IMR-90 (cell line): ENCODE measurements at regions not wholly inside any gene's neighbourhood (a gene's known extent, or its start where the extent isn't known, plus 50 kb on each side); places are given as distances from the start of the nearest gene placed in this dataset.

Source experiments
- ATAC-seq: fragments of 200-7000 bp; cut with Tn5 transposase; 2 replicates; pipeline ENCODE4 v1.9.1; 2020; ENCODE audit warnings: low read depth, mild to moderate bottlenecking, moderate library complexity
- BruUV-seq: library from RNA; stranded (reverse); fragments of 400-500 nt; replicated peaks from 2 replicates; lab custom pipeline; 2021; lab: Mats Ljungman, UMichigan
- CTCF ChIA-PET: fragments of 300-600 bp; formaldehyde crosslinking; extraction: SDS; loops from one replicate; lab custom pipeline; 2021; ENCODE audit warnings: antibody characterized with exemption; lab: Yijun Ruan, JAX
- POLR2A ChIA-PET: fragments of 300-600 bp; sonication (Branson Sonifier 250); formaldehyde crosslinking; loops from one replicate; lab custom pipeline; 2022; ENCODE audit warnings: antibody characterized with exemption; ENCODE audit not compliant: unreplicated experiment; lab: Charles Lee
- DNase-seq: peaks from one replicate; pipeline ENCODE4 v3.0.0; 2013
- H2AFZ ChIP-seq: replicated peaks from 2 replicates; pipeline ENCODE3; 2013; ENCODE audit warnings: low read length, mild to moderate bottlenecking; ENCODE audit not compliant: poor library complexity
- H2AK5ac ChIP-seq: 2 replicates; pipeline ENCODE4 v1.6.1; 2013; ENCODE audit warnings: low read depth, low read length, inconsistent platforms
- H2AK9ac ChIP-seq: replicated peaks from 2 replicates; pipeline ENCODE3; 2013; ENCODE audit warnings: mild to moderate bottlenecking, low read depth, low read length, moderate library complexity; ENCODE audit not compliant: poor library complexity
- H2BK120ac ChIP-seq: 2 replicates; pipeline ENCODE4 v1.6.1; 2013; ENCODE audit warnings: low read depth, low read length, inconsistent platforms
- H2BK15ac ChIP-seq: 3 replicates; pipeline ENCODE4 v1.6.1; 2013; ENCODE audit warnings: low read depth, low read length, inconsistent platforms
- H2BK20ac ChIP-seq: 2 replicates; pipeline ENCODE4 v1.6.1; 2013; ENCODE audit warnings: low read depth, mild to moderate bottlenecking, inconsistent platforms, low read length, moderate library complexity
- H2BK5ac ChIP-seq: 2 replicates; pipeline ENCODE4 v1.6.1; 2013; ENCODE audit warnings: mild to moderate bottlenecking, low read depth, low read length, inconsistent platforms; ENCODE audit not compliant: poor library complexity, severe bottlenecking
- H3K14ac ChIP-seq: replicated peaks from 2 replicates; pipeline ENCODE4 v1.6.1; 2013; ENCODE audit warnings: low read depth, low read length, inconsistent platforms
- H3K18ac ChIP-seq: 2 replicates; pipeline ENCODE4 v1.6.1; 2013; ENCODE audit warnings: low read depth, low read length, control low read depth
- H3K23ac ChIP-seq: 2 replicates; pipeline ENCODE4 v1.6.1; 2013; ENCODE audit warnings: low read depth, low read length, inconsistent platforms
- H3K27ac ChIP-seq: 2 replicates; pipeline ENCODE4 v1.5.1; 2013; ENCODE audit warnings: mild to moderate bottlenecking, control low read depth, low read length; ENCODE audit not compliant: insufficient read depth
- H3K27me3 ChIP-seq: 2 replicates; pipeline ENCODE4 v1.6.1; 2013; ENCODE audit warnings: low read length; ENCODE audit not compliant: control insufficient read depth, insufficient read depth
- H3K36me3 ChIP-seq: 2 replicates; pipeline ENCODE4 v1.6.1; 2013; ENCODE audit warnings: low read length, mixed read lengths; ENCODE audit not compliant: control insufficient read depth, insufficient read depth
- H3K4ac ChIP-seq: 2 replicates; pipeline ENCODE4 v1.6.1; 2013; ENCODE audit warnings: low read depth, low read length, inconsistent platforms
- H3K4me1 ChIP-seq: 2 replicates; pipeline ENCODE4 v1.6.1; 2013; ENCODE audit warnings: low read length, mixed read lengths; ENCODE audit not compliant: control insufficient read depth, insufficient read depth
- H3K4me2 ChIP-seq: 2 replicates; pipeline ENCODE4 v1.6.1; 2013; ENCODE audit warnings: low read depth, mild to moderate bottlenecking, control low read depth, low read length, moderate library complexity
- H3K4me3 ChIP-seq: 2 replicates; pipeline ENCODE4 v1.5.1; 2013; ENCODE audit warnings: low read depth, mild to moderate bottlenecking, control low read depth, low read length, moderate library complexity; ENCODE audit not compliant: insufficient read depth
- H3K56ac ChIP-seq: 2 replicates; pipeline ENCODE4 v1.6.1; 2013; ENCODE audit warnings: low read length, inconsistent platforms; ENCODE audit not compliant: insufficient read depth; ENCODE audit errors: extremely low read depth
- H3K79me1 ChIP-seq, 2 experiments: 2 replicates each; pipeline ENCODE4 v1.6.1; 2013; ENCODE audit warnings: low read length in 2 of 2, inconsistent platforms in 1 of 2, low read depth in 1 of 2
- H3K9ac ChIP-seq: 2 replicates; pipeline ENCODE4 v1.6.1; 2013; ENCODE audit warnings: low read depth, low read length, control low read depth
- H3K9me1 ChIP-seq: 2 replicates; pipeline ENCODE4 v1.6.1; 2013; ENCODE audit warnings: low read length, inconsistent platforms; ENCODE audit not compliant: insufficient read depth
- H3K9me3 ChIP-seq: 2 replicates; pipeline ENCODE4 v1.6.1; 2013; ENCODE audit warnings: low read length; ENCODE audit not compliant: control insufficient read depth, insufficient read depth
- H4K20me1 ChIP-seq: 2 replicates; pipeline ENCODE4 v1.6.1; 2013; ENCODE audit warnings: low read length, inconsistent platforms; ENCODE audit not compliant: insufficient read depth
- H4K5ac ChIP-seq: 2 replicates; pipeline ENCODE4 v1.6.1; 2013; ENCODE audit warnings: mild to moderate bottlenecking, low read depth, low read length, control low read depth
- H4K8ac ChIP-seq, 2 experiments: 2 replicates each; pipeline ENCODE4 v1.6.1; 2013; ENCODE audit warnings: low read depth in 2 of 2, low read length in 2 of 2, control low read depth in 1 of 2, inconsistent platforms in 1 of 2
- H4K91ac ChIP-seq: 2 replicates; pipeline ENCODE4 v1.6.1; 2013; ENCODE audit warnings: low read depth, low read length, inconsistent platforms; ENCODE audit not compliant: insufficient read depth
- USF2 ChIP-seq: fragments of 150-350 bp; IDR thresholded peaks from 2 replicates; pipeline ENCODE4 v1.6.1; 2017; ENCODE audit warnings: mild to moderate bottlenecking, antibody characterized with exemption, low read length, low read depth
- WGBS, 2 experiments: methylation state at CpG; one replicate each; pipeline versions ENCODE4 v1.1.5 to v1.1.7; 2013; ENCODE audit warnings: missing lambda C conversion rate in 2 of 2; ENCODE audit not compliant: insufficient read length in 1 of 2; ENCODE audit errors: extremely low coverage in 2 of 2; 5-methylcytosine and 5-hydroxymethylcytosine counted together
- dilution Hi-C: fragments of 300-500 bp; cut with HindIII; formaldehyde crosslinking; loops from one replicate; pipeline ENCODE4 v1.14.3; 2018; ENCODE audit warnings: low sequenced_read_pairs; ENCODE audit not compliant: unreplicated experiment
- in situ Hi-C: fragments of 300-500 bp; cut with MboI; formaldehyde crosslinking; loops from 3 replicates; pipeline ENCODE4 v1.14.3; 2019; ENCODE audit warnings: low sequenced_read_pairs, inconsistent platforms, mixed read lengths
- intact Hi-C: fragments of 100-400 bp; cut with micrococcal nuclease; formaldehyde crosslinking; loops from 2 replicates; pipeline ENCODE4 v1.10.0; 2022

- Histone ChIP-seq H4K20me1 (no peaks in the 10 kb centered on the region; the same call in 1 of the 2 replicates), H3K4me2 (no peak overlapping the region), H3K27me3 (no peaks in the 10 kb centered on the region), H3K14ac (no peak overlapping the region), H2AK9ac (no peak overlapping the region), H3K18ac (no peak overlapping the region), H3K56ac (no peak overlapping the region), H2BK20ac (no peak overlapping the region), H3K9me3 (no peaks in the 10 kb centered on the region), H3K79me1 (no peaks in the 10 kb centered on the region), H4K91ac (no peak overlapping the region), H2AK5ac (no peak overlapping the region), H2BK120ac (no peak overlapping the region), H3K4me3 (no peak overlapping the region), H3K4ac (no peak overlapping the region), H4K8ac (no peak overlapping the region), H3K27ac (no peak overlapping the region), H4K5ac (no peak overlapping the region), H2BK5ac (no peak overlapping the region), H3K9ac (no peak overlapping the region), H2BK15ac (no peak overlapping the region), H2AFZ (no peak overlapping the region), H3K4me1 (peaks cover 7% of the 10 kb centered on the region), H3K23ac (no peak overlapping the region), H3K9me1 (peaks cover 2% of the 10 kb centered on the region; the same call in 1 of the 2 replicates), H3K36me3 (no peaks in the 10 kb centered on the region)
- dilution Hi-C loops (no loop called here), intact Hi-C loops (no loop called here), in situ Hi-C loops (no loop called here)
- TF ChIP-seq USF2, result no peak
- DNase-seq (no peak), ATAC-seq (no peak)
- ChIA-PET CTCF (interaction anchor here (1.3 kb wide), 1 partner anchor 19 kb away, joined by 4 read pairs; no protein-coding TSS in a partner anchor), POLR2A (no interaction called here)
- BruUV-seq, result no TSS peak
- WGBS, 2 experiments, result 89% methylated on average over 2 of the region's 5 CpGs; no CpG with 5 or more reads in 1 of the 2 experiments
Measured at GRCh38 chr2:42114091-42114490, 55.1 kb upstream of the EML4 start.
